Spleen (tissue), 7 donors: ENCODE measurements at regions not wholly inside any gene's neighbourhood (a gene's known extent, or its start where the extent isn't known, plus 50 kb on each side); places are given as distances from the start of the nearest gene placed in this dataset.

Experiments used
- CTCF ChIP-seq, 11 experiments: fragments of 200-600 bp in 7 of 11; fragments of 450-650 bp in 4 of 11; sonication (generic) in 4 of 11; IDR thresholded peaks in 8 of 11; conservative IDR thresholded peaks in 3 of 11; 1 replicate in 7 of 11; 2 replicates in 4 of 11; pipeline versions ENCODE4 v1.4.0 to v1.8.0; 2016 to 2021; ENCODE audit warnings: antibody characterized with exemption in 11 of 11, inconsistent platforms in 4 of 11, mild to moderate bottlenecking in 1 of 11
- POLR2A ChIP-seq, 3 donors: fragments of 450-650 bp; IDR thresholded peaks; one replicate each; pipeline ENCODE4 v1.5.1; 2017; ENCODE audit warnings: antibody characterized with exemption in 3 of 3, mild to moderate bottlenecking in 1 of 3
- donor health status: DM: no; HTN: no; CAD: no; lungs with moderate emphysema.
- donor health status: DM: no; HTN: no; CAD: no.
- donor health status: DM: no; HTN: no; CAD: no.

GRCh38 chr6:81228912-81229555, 523.4 kb downstream of the TENT5A start:
- no peak for TF ChIP-seq CTCF (IDR thresholded peaks at IDR 0.05 in 8 of 11, conservative IDR thresholded peaks at IDR 0.05 in 3 of 11)
- no peak for TF ChIP-seq POLR2A (IDR thresholded peaks at IDR 0.05)
